Neural progenitor cell (in vitro differentiated cells): ENCODE measurements at regions not wholly inside any gene's neighbourhood (a gene's known extent, or its start where the extent isn't known, plus 50 kb on each side); places are given as distances from the start of the nearest gene placed in this dataset.

Source experiments
- DNase-seq: peaks from one replicate; pipeline ENCODE4 v3.0.0-alpha.2; 2016; ENCODE audit warnings: low spot score
- H2AFZ ChIP-seq: fragments of 200-600 bp; sonication (generic); replicated peaks from 2 replicates; pipeline ENCODE4 v1.6.1; 2016; ENCODE audit warnings: antibody characterized with exemption
- H3F3A ChIP-seq: fragments of 200-600 bp; sonication (generic); 2 replicates; pipeline ENCODE4 v1.6.1; 2016; ENCODE audit warnings: antibody characterized with exemption, low read depth
- H3K27ac ChIP-seq: fragments of 200-600 bp; sonication (generic); 2 replicates; pipeline ENCODE4 v1.5.1; 2016; ENCODE audit warnings: mild to moderate bottlenecking
- H3K27me3 ChIP-seq: fragments of 200-600 bp; sonication (generic); 2 replicates; pipeline ENCODE4 v1.6.1; 2016; ENCODE audit warnings: mild to moderate bottlenecking, moderate library complexity
- H3K36me3 ChIP-seq: fragments of 200-600 bp; sonication (generic); 2 replicates; pipeline ENCODE4 v1.5.1; 2016
- H3K4me1 ChIP-seq: fragments of 200-600 bp; sonication (generic); 2 replicates; pipeline ENCODE4 v1.6.1; 2016; ENCODE audit warnings: mixed run types
- H3K4me2 ChIP-seq: fragments of 200-600 bp; sonication (generic); 2 replicates; pipeline ENCODE4 v1.6.1; 2016
- H3K4me3 ChIP-seq: fragments of 200-600 bp; sonication (generic); 2 replicates; pipeline ENCODE4 v1.5.1; 2016
- H3K79me2 ChIP-seq: fragments of 200-600 bp; sonication (generic); 2 replicates; pipeline ENCODE4 v1.6.1; 2016; ENCODE audit warnings: low read depth
- H3K9ac ChIP-seq: fragments of 200-600 bp; sonication (generic); 2 replicates; pipeline ENCODE4 v1.6.1; 2016
- H3K9me3 ChIP-seq: fragments of 200-600 bp; sonication (generic); 2 replicates; pipeline ENCODE4 v1.5.1; 2016; ENCODE audit warnings: low read depth
- H4K20me1 ChIP-seq: fragments of 200-600 bp; sonication (generic); 2 replicates; pipeline ENCODE4 v1.6.1; 2016; ENCODE audit warnings: low read depth
- H3K27ac Mint-ChIP-seq: 3 replicates; pipeline ENCODE4 v1.8.0; 2021; ENCODE audit warnings: mixed read lengths
- H3K27me3 Mint-ChIP-seq: 2 replicates; pipeline ENCODE4 v1.8.0; 2022; ENCODE audit warnings: low read depth, mild to moderate bottlenecking, inconsistent platforms, moderate library complexity, mixed read lengths; ENCODE audit not compliant: insufficient read depth
- H3K36me3 Mint-ChIP-seq: 3 replicates; pipeline ENCODE4 v1.8.0; 2021; ENCODE audit warnings: mixed read lengths
- H3K4me1 Mint-ChIP-seq: 3 replicates; pipeline ENCODE4 v1.8.0; 2021; ENCODE audit warnings: mixed read lengths
- H3K4me3 Mint-ChIP-seq: 3 replicates; pipeline ENCODE4 v1.8.0; 2021; ENCODE audit warnings: mild to moderate bottlenecking, moderate library complexity, mixed read lengths
- H3K9me3 Mint-ChIP-seq: 3 replicates; pipeline ENCODE4 v1.8.0; 2020; ENCODE audit warnings: mixed read lengths
- CTCF ChIP-seq: fragments of 200-600 bp; sonication (generic); IDR thresholded peaks from 2 replicates; pipeline ENCODE4 v1.5.1; 2017; ENCODE audit warnings: antibody characterized with exemption, mild to moderate bottlenecking
- EZH2 ChIP-seq: fragments of 200-600 bp; sonication (generic); IDR thresholded peaks from 2 replicates; pipeline ENCODE4 v1.6.1; 2017; ENCODE audit warnings: antibody characterized with exemption, mild to moderate bottlenecking, moderate library complexity
- EZH2phosphoT487 ChIP-seq: fragments of 200-600 bp; sonication (generic); IDR thresholded peaks from 2 replicates; pipeline ENCODE4 v1.6.1; 2017; ENCODE audit warnings: antibody characterized with exemption

GRCh38 chr6:125477844-125478243, 176.1 kb upstream of the HDDC2 start:
- no peak overlapping the region for H3K4me3 Mint-ChIP-seq
- no peaks in the 10 kb centered on the region for H3K36me3 ChIP-seq
- H3K27ac Mint-ChIP-seq = no peak overlapping the region
- H3K27ac ChIP-seq = no peak overlapping the region
- H4K20me1 ChIP-seq = no peaks in the 10 kb centered on the region
- DNase-seq = no peak
- no peaks in the 10 kb centered on the region for H3F3A ChIP-seq
- H3K27me3 ChIP-seq = no peaks in the 10 kb centered on the region
- peaks cover 4% of the 10 kb centered on the region for H3K4me1 Mint-ChIP-seq
- no peaks in the 10 kb centered on the region for H3K79me2 ChIP-seq
- H3K4me3 ChIP-seq = no peak overlapping the region
- H3K36me3 Mint-ChIP-seq = no peaks in the 10 kb centered on the region
- H3K27me3 Mint-ChIP-seq = no peaks in the 10 kb centered on the region
- no peak for TF ChIP-seq EZH2phosphoT487
- no peak for TF ChIP-seq EZH2
- no peaks in the 10 kb centered on the region for H3K9me3 ChIP-seq
- H3K9ac ChIP-seq = no peak overlapping the region
- no peaks in the 10 kb centered on the region for H3K9me3 Mint-ChIP-seq
- no peak overlapping the region for H2AFZ ChIP-seq
- no peak overlapping the region for H3K4me2 ChIP-seq
- H3K4me1 ChIP-seq = no peaks in the 10 kb centered on the region

- Histone ChIP-seq H3K4me2 (no peak overlapping the region), H3K9me3 (no peaks in the 10 kb centered on the region), H3K27ac (no peak overlapping the region), H3K4me3 (no peak overlapping the region), H3K36me3 (no peaks in the 10 kb centered on the region), H3K79me2 (no peaks in the 10 kb centered on the region), H2AFZ (no peak overlapping the region), H3F3A (no peaks in the 10 kb centered on the region), H4K20me1 (no peaks in the 10 kb centered on the region), H3K9ac (no peak overlapping the region), H3K4me1 (no peaks in the 10 kb centered on the region), H3K27me3 (no peaks in the 10 kb centered on the region)
- no peak for TF ChIP-seq EZH2
- H3K27ac Mint-ChIP-seq = no peak overlapping the region
- no peaks in the 10 kb centered on the region for H3K9me3 Mint-ChIP-seq
- no peaks in the 10 kb centered on the region for H3K4me1 Mint-ChIP-seq
- DNase-seq = no peak
- H3K4me3 Mint-ChIP-seq = no peak overlapping the region
- H3K27me3 Mint-ChIP-seq = peaks cover 4% of the 10 kb centered on the region
- no peaks in the 10 kb centered on the region for H3K36me3 Mint-ChIP-seq
These were observed 178.4 kb upstream of the HDDC2 start for GRCh38 chr6:125480146-125480545.

- H3K4me1 ChIP-seq = no peaks in the 10 kb centered on the region
- H3K79me2 ChIP-seq = no peaks in the 10 kb centered on the region
- no peaks in the 10 kb centered on the region for H3K27me3 ChIP-seq
- Mint-ChIP-seq H3K4me3 (no peak overlapping the region), H3K27ac (no peak overlapping the region), H3K9me3 (no peaks in the 10 kb centered on the region), H3K36me3 (no peaks in the 10 kb centered on the region), H3K27me3 (peaks cover 4% of the 10 kb centered on the region), H3K4me1 (no peaks in the 10 kb centered on the region)
- no peak for DNase-seq
- no peak overlapping the region for H3K9ac ChIP-seq
- H3F3A ChIP-seq = no peaks in the 10 kb centered on the region
- no peak overlapping the region for H2AFZ ChIP-seq
- H3K4me2 ChIP-seq = no peak overlapping the region
- H3K36me3 ChIP-seq = no peaks in the 10 kb centered on the region
- H3K4me3 ChIP-seq = no peak overlapping the region
- H3K9me3 ChIP-seq = no peaks in the 10 kb centered on the region
- no peak overlapping the region for H3K27ac ChIP-seq
- no peaks in the 10 kb centered on the region for H4K20me1 ChIP-seq
- TF ChIP-seq EZH2phosphoT487 = no peak
- no peak for TF ChIP-seq EZH2
- no peak for TF ChIP-seq CTCF
These were observed 178.8 kb upstream of the HDDC2 start for GRCh38 chr6:125480571-125480970.

- H3K9ac ChIP-seq = no peak overlapping the region
- DNase-seq = no peak
- H3K4me3 ChIP-seq = no peak overlapping the region
- Mint-ChIP-seq H3K27me3 (peaks cover 4% of the 10 kb centered on the region), H3K4me3 (no peak overlapping the region), H3K27ac (no peak overlapping the region), H3K4me1 (no peaks in the 10 kb centered on the region), H3K36me3 (no peaks in the 10 kb centered on the region), H3K9me3 (no peaks in the 10 kb centered on the region)
- no peak overlapping the region for H3K27ac ChIP-seq
- no peak overlapping the region for H2AFZ ChIP-seq
- H3F3A ChIP-seq = no peaks in the 10 kb centered on the region
- no peaks in the 10 kb centered on the region for H4K20me1 ChIP-seq
- no peaks in the 10 kb centered on the region for H3K79me2 ChIP-seq
- TF ChIP-seq EZH2 (no peak), EZH2phosphoT487 (no peak), CTCF (no peak)
- H3K4me2 ChIP-seq = no peak overlapping the region
- H3K27me3 ChIP-seq = no peaks in the 10 kb centered on the region
- no peaks in the 10 kb centered on the region for H3K36me3 ChIP-seq
- no peaks in the 10 kb centered on the region for H3K4me1 ChIP-seq
- H3K9me3 ChIP-seq = no peaks in the 10 kb centered on the region
These were observed 179.3 kb upstream of the HDDC2 start for GRCh38 chr6:125481056-125481455.
